ENCODE measurements at regions not wholly inside any gene's neighbourhood (a gene's known extent, or its start where the extent isn't known, plus 50 kb on each side); places are given as distances from the start of the nearest gene placed in this dataset.
"Not testable (repeated sequence)": the region's sequence is repeated elsewhere in the genome, so short reads cannot be mapped to it uniquely, and the experiment has no call there.

DNA sequence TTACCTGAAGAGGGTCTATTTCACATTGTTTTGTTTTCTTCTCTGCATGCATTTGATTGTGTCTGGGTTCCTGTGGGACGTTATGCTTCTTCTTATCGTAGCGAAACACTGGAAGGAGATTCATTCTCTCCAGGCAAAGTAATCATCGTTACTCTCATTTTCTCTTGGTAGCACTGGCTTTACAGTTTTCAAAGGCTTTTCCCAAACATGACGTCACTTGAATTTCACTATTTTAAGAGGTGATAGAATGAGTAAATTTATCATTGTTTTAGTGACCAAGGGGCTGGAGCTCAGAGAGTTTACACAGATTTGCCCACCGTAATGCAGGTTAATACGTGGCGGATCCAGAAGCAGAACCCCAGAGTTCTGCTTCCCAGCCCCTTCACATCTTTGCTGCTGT, 391.4 kb downstream of the DCDC2C start:
- Mint-ChIP-seq H3K27me3 (no peaks in the 10 kb centered on the region), H3K27ac (no peak overlapping the region), H3K4me1 (no peaks in the 10 kb centered on the region), H3K36me3 (ENCODE audit: low read depth) (no peaks in the 10 kb centered on the region), H3K4me3 (no peak overlapping the region)
- DNase-seq (no peak), ATAC-seq (no peak)
- no peaks in the 10 kb centered on the region for H3K9me3 ChIP-seq (ENCODE audit: control insufficient read depth, low read length, poor library complexity, severe bottlenecking)

DNA sequence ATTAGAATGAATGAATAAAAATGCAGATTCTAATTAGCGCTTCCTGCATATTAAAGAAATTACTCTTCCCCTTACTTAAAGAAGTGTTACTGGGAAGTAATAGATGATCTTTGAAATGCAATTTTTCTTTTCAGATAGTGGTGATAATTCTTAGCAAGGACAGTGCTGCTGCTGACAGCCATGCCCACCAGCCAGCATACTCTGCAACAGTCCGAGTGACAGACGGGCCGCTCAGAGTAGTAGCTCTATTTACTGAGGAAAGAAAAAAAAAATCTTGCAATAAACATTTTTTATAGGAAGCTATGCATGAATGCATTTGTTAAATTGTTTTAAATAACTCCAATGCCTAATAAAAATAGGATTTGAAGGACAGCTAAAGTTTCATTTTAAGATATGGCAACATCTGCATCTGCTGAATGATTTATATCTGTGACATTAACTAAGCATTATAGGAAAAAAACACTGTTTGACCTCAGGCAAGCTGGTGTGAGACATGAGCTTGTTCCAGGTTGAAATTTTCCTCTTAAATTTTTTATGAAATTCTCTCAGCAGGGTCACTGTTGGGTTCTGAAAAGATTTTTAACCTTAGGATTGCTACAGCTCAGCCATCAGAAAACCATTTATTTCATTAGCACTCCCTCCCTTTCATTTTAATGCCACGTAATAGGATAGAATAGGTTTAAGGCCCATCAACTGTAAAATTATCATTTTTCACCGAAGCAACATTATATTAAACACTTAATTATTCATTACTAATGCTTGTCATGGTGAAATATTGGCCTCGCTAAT, 393.8 kb downstream of the DCDC2C start:
- no peak overlapping the region for H3K27ac Mint-ChIP-seq
- no peaks in the 10 kb centered on the region for H3K36me3 Mint-ChIP-seq (ENCODE audit: low read depth)
- no peaks in the 10 kb centered on the region for H3K9me3 ChIP-seq (ENCODE audit: control insufficient read depth, low read length, poor library complexity, severe bottlenecking)
- DNase-seq (no peak), ATAC-seq (no peak)
- H3K4me1 Mint-ChIP-seq: no peaks in the 10 kb centered on the region
- no peaks in the 10 kb centered on the region for H3K27me3 Mint-ChIP-seq
- no peak overlapping the region for H3K4me3 Mint-ChIP-seq

DNA sequence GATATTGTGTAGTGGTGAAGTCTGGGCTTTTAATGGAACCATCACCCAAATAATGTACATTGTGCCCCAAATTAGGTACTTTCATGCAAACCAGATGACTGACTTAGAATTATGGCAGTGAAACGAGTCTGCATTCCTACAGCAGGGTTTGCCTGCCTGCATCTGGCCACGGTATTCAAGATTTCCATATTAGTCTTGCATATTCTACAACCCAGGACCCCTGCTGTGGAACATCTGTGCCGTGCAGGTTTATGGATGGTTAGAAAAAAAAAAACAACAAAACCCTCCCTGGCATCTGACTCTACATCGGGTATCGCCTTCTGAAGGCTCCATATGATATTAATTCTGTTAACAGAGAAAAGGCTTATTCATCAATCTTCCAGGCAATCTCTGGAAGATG, 394.8 kb downstream of the DCDC2C start:
- DNase-seq (no peak), ATAC-seq (no peak)
- no peaks in the 10 kb centered on the region for H3K9me3 ChIP-seq (ENCODE audit: control insufficient read depth, low read length, poor library complexity, severe bottlenecking)
- H3K4me3 Mint-ChIP-seq: no peak overlapping the region
- no peak overlapping the region for H3K27ac Mint-ChIP-seq
- H3K4me1 Mint-ChIP-seq: no peaks in the 10 kb centered on the region
- H3K36me3 Mint-ChIP-seq (ENCODE audit: low read depth): no peaks in the 10 kb centered on the region
- no peaks in the 10 kb centered on the region for H3K27me3 Mint-ChIP-seq

DNA sequence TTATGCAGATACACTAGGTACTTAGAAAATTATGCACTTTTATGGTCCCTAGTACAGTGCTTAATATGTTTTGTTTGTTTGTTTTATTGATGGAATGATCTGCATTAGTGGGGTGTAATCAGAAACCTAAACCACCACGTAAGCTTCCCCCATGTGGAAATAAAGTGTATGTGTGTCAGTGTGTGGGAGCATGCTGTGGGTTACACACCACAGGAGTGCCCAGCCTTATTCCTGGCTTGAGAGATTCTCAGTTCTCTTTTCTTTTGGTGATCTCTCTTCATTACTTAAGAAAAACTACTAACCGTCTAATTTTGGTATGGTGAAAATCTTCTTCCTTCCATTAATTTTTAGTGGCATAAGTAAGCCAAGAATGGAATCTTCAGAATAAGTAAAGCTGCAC, 398.6 kb downstream of the DCDC2C start:
- H3K27me3 Mint-ChIP-seq: no peaks in the 10 kb centered on the region
- H3K36me3 Mint-ChIP-seq (ENCODE audit: low read depth): no peaks in the 10 kb centered on the region
- no peaks in the 10 kb centered on the region for H3K4me1 Mint-ChIP-seq
- no peak overlapping the region for H3K4me3 Mint-ChIP-seq
- no peak for DNase-seq
- H3K9me3 ChIP-seq (ENCODE audit: control insufficient read depth, low read length, poor library complexity, severe bottlenecking): no peaks in the 10 kb centered on the region
- H3K27ac Mint-ChIP-seq: no peak overlapping the region
- ATAC-seq: no peak

DNA sequence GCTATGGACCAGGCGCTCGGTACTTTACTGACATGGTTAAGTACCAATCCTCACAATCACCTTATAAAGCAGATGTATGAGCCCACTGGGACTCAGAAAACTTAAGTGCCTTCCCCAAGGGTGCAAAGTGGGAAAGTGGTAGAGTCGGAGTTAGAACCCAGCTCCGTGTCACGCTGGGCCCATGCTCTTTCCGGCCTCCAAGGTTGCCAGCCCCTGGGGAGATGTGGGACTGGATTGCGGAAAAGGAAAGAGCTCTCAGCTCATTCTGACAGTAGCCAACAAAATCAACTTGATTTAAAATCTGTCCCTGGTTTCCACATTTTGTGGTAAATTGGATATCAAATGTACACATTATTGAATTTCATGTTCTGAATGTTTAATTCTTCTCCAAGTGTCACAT, 403.8 kb downstream of the DCDC2C start:
- Mint-ChIP-seq H3K4me1 (no peaks in the 10 kb centered on the region), H3K27me3 (no peaks in the 10 kb centered on the region), H3K27ac (no peak overlapping the region), H3K4me3 (no peak overlapping the region), H3K36me3 (ENCODE audit: low read depth) (no peaks in the 10 kb centered on the region)
- H3K9me3 ChIP-seq (ENCODE audit: control insufficient read depth, low read length, poor library complexity, severe bottlenecking): no peaks in the 10 kb centered on the region
- DNase-seq: no peak
- ATAC-seq: no peak

DNA sequence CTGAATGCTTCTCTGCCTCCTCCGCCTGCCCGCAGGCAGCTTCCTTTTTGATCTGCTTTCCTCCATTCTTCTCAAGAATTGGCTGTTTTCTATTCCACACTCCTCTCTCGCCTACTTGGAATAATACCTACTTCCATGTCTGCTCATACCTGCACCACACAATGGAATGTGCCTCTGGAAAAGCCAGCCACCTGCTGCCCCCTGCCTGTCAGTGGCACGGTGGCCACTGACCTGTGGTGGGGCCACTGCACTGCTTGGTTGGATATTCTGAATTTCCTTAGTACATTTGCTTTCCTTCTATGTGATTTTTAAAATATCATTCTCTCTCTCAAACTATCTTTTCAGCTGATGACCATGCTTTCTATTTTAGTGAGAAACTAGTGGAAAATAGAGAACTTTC, 406.9 kb downstream of the DCDC2C start:
- DNase-seq: no peak
- ATAC-seq: no peak
- H3K9me3 ChIP-seq (ENCODE audit: control insufficient read depth, low read length, poor library complexity, severe bottlenecking): no peaks in the 10 kb centered on the region
- Mint-ChIP-seq H3K4me3 (no peak overlapping the region), H3K27ac (no peak overlapping the region), H3K4me1 (no peaks in the 10 kb centered on the region), H3K36me3 (ENCODE audit: low read depth) (no peaks in the 10 kb centered on the region), H3K27me3 (no peaks in the 10 kb centered on the region)

DNA sequence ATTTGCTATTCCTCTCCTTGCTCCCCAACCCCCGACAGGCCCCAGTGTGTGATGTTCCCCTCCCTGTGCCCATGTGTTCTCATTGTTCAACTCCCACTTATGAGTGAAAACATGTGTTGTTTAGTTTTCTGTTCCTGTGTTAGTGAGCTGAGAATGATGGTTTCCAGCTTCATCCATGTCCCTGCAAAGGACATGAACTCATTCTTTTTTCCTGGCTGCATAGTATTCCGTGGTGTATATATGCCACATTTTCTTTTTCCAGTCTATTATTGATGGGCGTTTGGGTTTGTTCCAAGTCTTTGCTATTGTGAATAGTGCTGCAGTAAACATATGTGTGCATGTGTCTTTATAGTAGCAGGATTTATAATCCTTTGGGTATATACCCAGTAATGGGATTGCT, 412.1 kb downstream of the DCDC2C start:
- ATAC-seq; H3K36me3 Mint-ChIP-seq (ENCODE audit: low read depth); H3K27ac Mint-ChIP-seq; H3K4me3 Mint-ChIP-seq; H3K27me3 Mint-ChIP-seq; H3K9me3 ChIP-seq (ENCODE audit: control insufficient read depth, low read length, poor library complexity, severe bottlenecking); DNase-seq; H3K4me1 Mint-ChIP-seq: not testable (repeated sequence)

DNA sequence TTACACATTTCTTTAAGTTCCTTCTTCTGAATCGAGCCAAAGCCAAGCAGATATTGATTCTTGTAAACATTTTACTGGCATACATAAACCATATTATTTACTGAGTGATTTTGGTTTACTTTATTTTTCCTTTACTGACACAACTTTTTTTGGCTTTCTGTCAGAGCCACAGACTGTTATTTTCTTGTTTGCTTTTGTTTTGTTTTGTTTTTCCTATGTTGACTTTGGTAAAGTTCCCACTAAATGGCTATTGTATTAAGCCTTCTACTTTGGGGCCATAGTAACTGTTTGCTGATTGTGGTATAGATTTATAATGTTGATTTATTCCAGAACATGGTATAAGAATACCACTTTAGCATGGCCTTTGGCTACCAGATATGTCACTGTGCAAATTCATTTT, 419.4 kb downstream of the DCDC2C start:
- Mint-ChIP-seq H3K27me3 (no peaks in the 10 kb centered on the region), H3K4me1 (no peaks in the 10 kb centered on the region), H3K4me3 (no peak overlapping the region), H3K27ac (no peak overlapping the region), H3K36me3 (ENCODE audit: low read depth) (no peaks in the 10 kb centered on the region)
- H3K9me3 ChIP-seq (ENCODE audit: control insufficient read depth, low read length, poor library complexity, severe bottlenecking): no peaks in the 10 kb centered on the region
- ATAC-seq (no peak), DNase-seq (no peak)

DNA sequence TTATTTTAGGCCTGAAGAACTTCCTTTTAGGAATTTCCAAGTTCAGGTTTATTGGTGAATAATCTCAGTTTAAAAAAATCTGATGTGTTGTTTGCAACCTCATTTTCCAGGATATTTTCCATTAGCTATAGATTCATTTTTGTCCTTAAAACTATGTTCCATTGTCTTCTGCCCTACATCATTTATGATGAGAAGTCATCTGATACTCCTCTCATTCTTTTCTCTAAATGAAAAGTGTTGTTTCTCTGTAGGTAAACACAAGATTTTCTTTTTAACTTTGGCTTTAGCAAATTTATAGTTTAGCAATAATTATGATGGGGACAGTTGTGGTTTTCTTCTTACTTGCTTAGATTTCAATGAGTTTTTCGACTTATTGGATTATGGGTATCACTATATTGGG, 427.3 kb downstream of the DCDC2C start:
- no peak overlapping the region for H3K27ac Mint-ChIP-seq
- H3K36me3 Mint-ChIP-seq (ENCODE audit: low read depth): no peaks in the 10 kb centered on the region
- no peaks in the 10 kb centered on the region for H3K9me3 ChIP-seq (ENCODE audit: control insufficient read depth, low read length, poor library complexity, severe bottlenecking)
- H3K4me1 Mint-ChIP-seq: no peaks in the 10 kb centered on the region
- ATAC-seq (no peak), DNase-seq (no peak)
- no peaks in the 10 kb centered on the region for H3K27me3 Mint-ChIP-seq
- no peak overlapping the region for H3K4me3 Mint-ChIP-seq

DNA sequence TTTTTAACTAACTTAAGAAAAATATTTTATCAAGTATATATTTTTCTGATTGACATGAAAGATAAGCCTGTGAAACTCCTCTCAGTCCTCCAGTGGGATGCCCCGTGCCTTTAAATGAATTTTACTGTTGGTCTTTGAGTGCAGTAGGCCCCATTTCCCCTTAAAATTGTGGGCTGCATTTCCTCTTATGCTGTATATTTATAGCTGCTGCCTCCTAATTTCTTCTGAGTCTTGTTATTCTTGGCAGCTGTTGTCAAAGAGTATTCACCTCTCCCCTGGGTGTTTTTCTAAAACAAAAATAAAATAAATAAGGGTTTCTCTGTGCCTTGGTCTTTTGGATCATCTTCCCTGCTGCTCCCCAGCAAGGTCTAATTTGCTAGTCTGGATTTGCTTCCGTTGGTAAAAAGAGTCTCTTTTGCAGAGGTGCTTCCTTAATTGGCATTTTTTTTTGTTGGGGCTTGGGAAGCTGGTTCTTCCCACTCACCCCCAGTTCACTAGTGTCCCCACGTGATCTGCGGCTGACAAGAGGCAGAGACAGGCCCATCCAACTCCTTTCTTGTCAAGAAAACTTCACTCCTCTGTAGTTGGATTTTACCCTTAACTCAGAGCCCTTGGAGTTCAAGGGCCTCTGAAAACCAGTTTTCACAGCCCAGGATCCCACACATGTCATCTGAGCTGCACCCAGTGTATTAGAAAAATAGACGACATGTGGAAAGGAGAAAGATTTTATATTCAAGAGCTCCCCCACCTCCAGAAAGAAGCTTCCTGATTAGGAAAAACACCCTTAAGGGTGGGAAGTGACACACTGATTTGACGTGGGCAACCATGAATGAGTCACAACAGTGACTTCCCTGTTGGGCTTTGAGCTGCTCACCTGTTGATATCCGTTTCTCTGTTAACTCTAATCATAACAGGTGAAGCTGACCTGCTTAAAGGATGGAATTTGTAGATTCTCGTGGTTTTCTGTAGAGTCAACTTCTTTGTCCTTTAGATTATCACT, 431.5 kb downstream of the DCDC2C start:
- Mint-ChIP-seq H3K36me3 (ENCODE audit: low read depth) (no peaks in the 10 kb centered on the region), H3K4me1 (no peaks in the 10 kb centered on the region)
- ATAC-seq: no peak

DNA sequence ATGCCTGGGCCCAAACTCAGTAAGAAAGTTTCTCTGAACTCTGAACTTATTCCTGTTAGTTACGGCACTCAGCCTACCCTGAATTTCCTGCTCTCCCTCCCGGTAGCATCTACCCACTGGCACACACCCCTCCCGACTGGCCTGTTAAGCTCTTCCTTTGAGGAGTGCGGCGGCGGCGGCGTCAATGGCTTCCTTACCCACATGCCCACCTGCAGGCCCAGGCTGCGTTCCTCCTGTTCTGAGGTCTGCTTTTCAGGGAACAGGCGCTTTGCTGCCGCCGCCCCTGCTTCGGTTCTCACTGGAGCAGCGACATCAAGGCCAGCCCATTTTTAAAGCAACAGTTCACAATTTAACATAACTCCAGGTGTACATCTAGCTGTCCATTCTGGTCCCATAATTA, 432.4 kb downstream of the DCDC2C start:
- Mint-ChIP-seq H3K36me3 (ENCODE audit: low read depth) (no peaks in the 10 kb centered on the region), H3K4me3 (no peak overlapping the region), H3K27me3 (no peaks in the 10 kb centered on the region), H3K27ac (no peak overlapping the region), H3K4me1 (no peaks in the 10 kb centered on the region)
- DNase-seq (no peak), ATAC-seq (no peak)
- no peaks in the 10 kb centered on the region for H3K9me3 ChIP-seq (ENCODE audit: control insufficient read depth, low read length, poor library complexity, severe bottlenecking)

More for the DNA sequence above, 431.5 kb downstream of the DCDC2C start:
- H3K27me3 Mint-ChIP-seq: no peaks in the 10 kb centered on the region
- no peak for DNase-seq
- H3K9me3 ChIP-seq (ENCODE audit: control insufficient read depth, low read length, poor library complexity, severe bottlenecking): no peaks in the 10 kb centered on the region
- H3K4me3 Mint-ChIP-seq: no peak overlapping the region
- H3K27ac Mint-ChIP-seq: no peak overlapping the region

DNA sequence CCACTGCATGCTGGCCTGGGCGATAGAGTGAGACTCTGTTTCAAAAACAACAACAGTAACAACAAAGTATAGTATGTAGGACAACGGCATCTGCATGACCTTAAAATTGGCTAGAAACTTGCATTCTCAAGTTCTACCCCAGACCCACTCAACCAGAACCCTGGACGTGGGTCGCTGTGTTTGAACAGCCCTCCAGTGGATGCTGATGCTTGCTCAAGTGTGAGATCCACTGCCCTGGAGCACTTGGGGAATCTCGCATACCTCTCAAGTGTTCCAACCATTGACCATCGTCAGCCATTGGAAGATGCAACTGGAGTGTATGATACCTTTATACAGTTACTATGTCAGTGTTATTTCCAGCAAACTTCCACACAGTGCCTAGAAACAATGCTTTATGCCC, 435.9 kb downstream of the DCDC2C start:
- no peaks in the 10 kb centered on the region for H3K36me3 Mint-ChIP-seq (ENCODE audit: low read depth)
- DNase-seq (no peak), ATAC-seq (no peak)
- H3K9me3 ChIP-seq (ENCODE audit: control insufficient read depth, low read length, poor library complexity, severe bottlenecking): no peaks in the 10 kb centered on the region
- H3K27me3 Mint-ChIP-seq: no peaks in the 10 kb centered on the region
- H3K27ac Mint-ChIP-seq: no peak overlapping the region
- no peaks in the 10 kb centered on the region for H3K4me1 Mint-ChIP-seq
- no peak overlapping the region for H3K4me3 Mint-ChIP-seq

DNA sequence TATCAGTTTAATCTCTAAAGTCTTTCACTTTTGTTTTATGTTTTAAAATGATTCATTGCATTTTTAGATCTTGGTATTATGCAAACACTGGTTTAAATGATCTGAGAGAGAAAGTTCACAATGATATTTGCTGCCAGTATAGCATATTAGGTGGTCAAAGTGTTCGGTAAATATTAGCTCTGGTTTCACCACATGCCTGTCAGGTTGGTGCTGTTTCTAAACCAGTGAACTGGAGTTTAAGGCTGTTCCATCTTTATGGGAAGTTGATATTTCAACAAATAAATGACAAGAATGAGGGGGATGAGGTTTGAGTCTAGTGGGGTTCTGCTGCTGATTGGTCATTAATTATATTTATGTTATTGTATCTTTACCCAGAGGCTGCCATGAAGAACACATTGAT, 436.4 kb downstream of the DCDC2C start:
- no peaks in the 10 kb centered on the region for H3K27me3 Mint-ChIP-seq
- no peaks in the 10 kb centered on the region for H3K4me1 Mint-ChIP-seq
- H3K27ac Mint-ChIP-seq: no peak overlapping the region
- no peaks in the 10 kb centered on the region for H3K9me3 ChIP-seq (ENCODE audit: control insufficient read depth, low read length, poor library complexity, severe bottlenecking)
- no peaks in the 10 kb centered on the region for H3K36me3 Mint-ChIP-seq (ENCODE audit: low read depth)
- DNase-seq (no peak), ATAC-seq (no peak)
- no peak overlapping the region for H3K4me3 Mint-ChIP-seq

Measured in T-helper 17 cell (primary cell).